T1000 (cell line): ENCODE measurements at regions not wholly inside any gene's neighbourhood (a gene's known extent, or its start where the extent isn't known, plus 50 kb on each side); places are given as distances from the start of the nearest gene placed in this dataset.
A peak's percentile ranks its signal among the peaks of the same experiment; 100 is the strongest.

Source experiments
- DNase-seq: peaks from one replicate; lab custom pipeline; 2025; ENCODE audit warnings: mixed read lengths; lab: John Stamatoyannopoulos, UW

DNA sequence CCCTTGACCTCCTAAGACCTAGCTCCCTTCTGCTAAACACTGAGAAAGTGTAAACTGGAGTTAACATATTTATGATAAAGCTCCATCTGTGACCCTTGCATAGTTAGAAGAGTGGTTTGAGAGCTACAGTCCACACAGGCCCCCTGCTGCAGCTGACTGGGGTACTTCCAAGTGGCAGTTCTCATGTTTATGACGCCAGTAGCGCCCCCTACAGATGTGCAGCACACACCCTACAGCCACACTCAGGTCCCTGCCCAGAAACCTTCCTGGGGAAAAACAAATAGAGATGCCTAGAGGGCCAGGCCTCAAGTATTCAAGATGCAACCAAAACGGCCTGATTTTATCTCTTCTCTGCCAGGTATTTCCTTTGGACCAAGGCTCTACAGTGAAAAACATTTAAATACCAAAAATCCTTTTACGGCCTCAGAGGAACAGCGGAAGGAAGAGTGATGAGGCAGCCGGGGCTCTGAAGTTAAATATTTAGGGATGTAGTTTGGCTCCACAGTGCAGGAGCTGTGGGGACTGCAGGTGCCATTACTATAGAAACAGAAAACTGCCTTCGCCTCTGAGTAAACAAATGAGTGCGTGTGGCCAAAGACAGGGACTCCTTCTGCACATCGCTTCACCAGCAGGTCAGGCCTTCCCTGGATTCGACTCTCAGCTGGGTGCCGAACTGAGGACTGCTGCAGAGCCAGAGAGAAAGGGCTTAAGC is 553.1 kb downstream of the EFNB2 start:
- no peak for DNase-seq

DNA sequence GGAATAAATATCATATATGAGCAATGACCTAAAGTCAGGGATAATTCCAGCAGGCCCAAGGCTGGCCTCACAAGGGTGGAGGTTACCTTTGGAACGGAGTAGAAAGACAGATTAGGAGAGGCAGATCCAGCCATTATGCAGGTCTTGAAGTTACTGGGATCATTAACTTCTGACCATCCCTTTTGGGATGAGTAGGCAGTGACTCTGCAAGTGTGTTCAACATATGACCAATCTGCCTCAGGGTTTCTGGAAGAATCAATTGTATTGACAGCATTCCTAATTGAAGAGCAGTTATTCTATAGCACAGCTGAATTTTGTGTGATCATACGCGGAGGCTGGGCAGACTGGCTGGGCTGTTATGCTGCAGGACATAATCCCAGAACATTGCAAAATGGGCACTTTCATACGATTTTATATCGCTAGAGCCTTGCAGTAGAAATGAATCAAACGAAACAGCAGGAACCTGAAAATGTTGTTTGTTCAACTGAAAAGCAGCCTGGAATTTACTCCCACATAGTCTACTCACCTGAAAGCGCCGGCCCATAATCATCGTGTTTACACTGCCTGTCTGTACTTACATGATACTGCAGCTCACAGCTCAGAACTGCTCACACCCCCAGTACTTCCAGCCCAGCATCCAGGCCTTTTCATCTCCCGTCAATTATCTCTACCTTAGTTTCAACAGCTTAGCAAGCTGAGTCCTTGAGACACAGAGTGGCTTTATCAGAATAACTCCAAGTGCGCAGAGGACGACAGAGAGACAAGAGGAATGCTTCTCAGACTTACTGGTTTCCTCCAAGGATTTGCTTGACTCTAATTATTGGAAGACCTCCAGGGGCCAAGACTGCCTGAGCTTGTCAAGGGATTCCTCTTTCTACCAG is 556.1 kb downstream of the EFNB2 start:
- no peak for DNase-seq

DNA sequence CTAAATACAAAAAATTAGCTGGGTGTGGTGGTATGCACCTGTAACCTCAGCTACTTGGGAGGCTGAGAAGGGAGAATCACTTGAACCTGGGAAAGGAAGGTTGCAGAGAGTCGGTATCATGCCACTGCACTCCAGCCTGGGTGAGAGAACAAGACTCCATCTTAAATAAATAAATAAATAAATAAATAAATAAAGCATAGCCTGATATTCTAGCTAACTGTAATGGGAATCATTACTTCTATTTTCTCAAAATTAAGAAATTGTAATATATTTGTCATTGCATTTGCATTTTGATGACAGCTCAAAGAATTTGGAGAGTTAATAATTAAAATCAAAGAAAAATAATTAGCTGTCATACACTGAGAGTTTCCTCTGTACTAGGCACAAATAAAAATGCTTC is 561.1 kb downstream of the EFNB2 start:
- no peak for DNase-seq

DNA sequence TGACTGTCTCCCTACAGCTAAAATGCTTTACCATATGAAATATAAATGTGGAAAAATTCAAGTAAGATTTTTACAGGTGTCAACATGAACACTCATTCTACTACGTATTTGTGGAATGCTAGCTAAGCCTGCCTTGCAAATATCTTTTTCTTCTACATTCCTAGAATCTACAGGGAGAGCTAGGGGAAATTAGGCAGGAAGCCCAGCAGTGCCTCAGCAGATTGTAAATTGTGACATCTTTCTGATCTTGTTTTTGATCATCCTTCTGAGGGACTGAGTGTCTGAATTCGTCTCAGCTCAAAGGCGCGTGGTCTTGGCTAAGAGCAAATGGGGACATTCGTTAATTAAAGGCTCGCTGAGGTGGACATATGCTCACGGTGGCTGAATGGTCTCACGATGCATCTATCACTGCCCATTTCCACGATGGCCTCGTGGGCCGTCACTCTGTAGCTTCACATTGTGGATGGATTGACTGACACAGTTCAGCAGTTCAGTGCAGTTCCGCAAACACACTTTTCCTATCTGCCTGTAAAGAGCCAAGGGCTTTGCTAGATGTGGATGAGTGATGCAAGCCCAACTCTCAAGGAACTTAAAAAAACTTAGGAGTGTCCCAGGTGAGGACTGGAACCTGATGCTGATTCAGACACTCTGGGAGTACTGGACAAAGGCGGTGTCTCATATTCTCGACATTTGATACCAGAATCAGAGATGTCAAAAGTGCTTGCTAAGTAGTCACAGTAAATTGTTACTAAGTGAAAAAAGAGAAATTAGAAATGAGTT is 562.5 kb downstream of the EFNB2 start:
- DNase-seq = no peak

DNA sequence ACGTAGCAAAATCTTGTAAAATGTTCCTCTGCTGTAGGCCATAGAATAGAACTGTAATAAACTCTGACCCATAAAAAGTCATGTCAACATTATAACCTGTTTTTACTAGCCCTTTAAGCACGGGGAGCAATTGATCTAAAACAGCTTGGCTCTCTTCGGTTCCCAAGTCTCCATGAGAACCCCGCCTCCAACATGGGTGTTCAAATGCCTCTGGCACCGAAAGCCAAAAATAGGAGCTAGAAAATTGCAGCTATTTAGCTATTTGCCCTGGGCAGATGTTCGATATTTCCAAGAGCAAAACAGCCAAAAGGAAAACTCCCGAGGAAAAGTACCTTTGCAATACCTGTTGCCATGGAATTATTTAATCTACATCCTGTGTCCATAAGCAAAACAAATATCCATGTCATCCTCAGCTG is 563.1 kb downstream of the EFNB2 start:
- no peak for DNase-seq

DNA sequence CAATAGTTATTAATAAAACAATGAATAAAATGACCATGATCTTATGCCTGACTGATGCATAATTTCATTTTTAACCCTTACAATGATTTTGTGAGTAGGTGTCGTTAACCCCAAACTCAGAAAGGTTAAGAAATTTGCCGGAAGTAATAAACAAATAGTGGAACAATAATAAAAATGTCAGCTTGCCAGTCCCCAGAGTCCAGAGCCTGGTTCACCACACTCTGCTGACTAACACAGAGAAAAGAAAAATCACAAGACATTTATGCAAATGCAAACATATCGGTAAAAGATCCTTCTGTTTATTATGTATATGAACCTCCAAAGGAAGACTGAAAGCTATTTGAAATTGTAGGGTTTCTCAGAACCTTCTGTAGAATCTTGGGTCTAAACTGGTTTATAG is 563.7 kb downstream of the EFNB2 start:
- no peak for DNase-seq

DNA sequence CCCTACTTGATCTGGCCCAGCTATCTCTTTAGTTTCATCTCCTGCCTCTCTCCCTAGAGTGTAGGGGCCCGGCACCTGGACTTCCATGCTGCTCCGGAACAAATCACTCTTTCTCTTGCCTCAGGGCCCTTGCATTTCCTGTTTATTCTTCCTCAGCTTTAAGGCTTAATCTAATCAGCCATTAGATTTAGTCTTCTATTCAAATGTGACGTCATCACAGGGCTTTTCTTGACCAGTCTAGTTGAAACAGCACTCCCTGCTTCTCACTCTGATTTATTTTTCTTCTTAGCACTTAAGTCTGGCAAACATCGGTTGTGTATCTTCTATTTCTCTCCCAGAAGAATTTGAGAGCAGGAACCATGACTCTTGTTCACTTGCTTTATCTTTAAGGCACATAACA is 564.1 kb downstream of the EFNB2 start:
- no peak for DNase-seq

DNA sequence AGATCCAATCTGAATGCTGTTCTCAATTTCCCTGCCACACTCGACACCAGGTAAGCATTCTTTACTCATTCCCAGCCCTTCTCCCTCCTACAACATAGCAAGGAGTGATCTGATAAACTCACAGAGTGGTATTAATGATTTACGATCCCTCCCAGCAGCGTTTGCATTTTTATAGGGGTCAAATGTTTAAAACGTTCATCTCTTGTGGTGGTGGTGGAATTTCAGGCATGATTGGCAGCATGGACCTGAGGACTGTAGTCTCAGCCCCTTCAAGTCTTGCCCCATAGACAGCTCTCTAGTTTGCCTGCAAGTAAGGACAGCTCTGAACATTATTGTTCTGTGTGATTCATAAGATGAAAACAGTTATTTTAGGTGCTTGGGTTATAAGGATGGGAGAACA is 565.7 kb downstream of the EFNB2 start:
- DNase-seq = peak; percentile 27

DNA sequence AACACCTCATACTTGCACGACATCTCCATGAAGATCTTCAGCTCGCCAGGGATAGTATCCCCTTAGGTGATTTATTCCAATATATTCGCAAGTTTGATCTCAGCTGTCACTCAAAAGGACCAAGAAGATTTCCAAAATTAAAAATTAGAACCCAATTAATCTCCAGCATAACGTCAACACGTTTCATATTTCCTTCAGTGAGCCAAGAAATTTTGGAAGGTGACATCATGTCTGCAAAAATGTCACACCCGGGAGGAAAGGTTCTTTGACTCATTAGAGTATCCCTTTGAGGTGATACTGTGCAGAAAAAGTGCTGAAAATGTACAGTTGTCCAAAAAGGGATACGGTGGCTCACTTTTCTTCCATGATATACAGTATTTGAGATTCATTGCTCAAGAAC is 569.6 kb downstream of the EFNB2 start:
- no peak for DNase-seq

DNA sequence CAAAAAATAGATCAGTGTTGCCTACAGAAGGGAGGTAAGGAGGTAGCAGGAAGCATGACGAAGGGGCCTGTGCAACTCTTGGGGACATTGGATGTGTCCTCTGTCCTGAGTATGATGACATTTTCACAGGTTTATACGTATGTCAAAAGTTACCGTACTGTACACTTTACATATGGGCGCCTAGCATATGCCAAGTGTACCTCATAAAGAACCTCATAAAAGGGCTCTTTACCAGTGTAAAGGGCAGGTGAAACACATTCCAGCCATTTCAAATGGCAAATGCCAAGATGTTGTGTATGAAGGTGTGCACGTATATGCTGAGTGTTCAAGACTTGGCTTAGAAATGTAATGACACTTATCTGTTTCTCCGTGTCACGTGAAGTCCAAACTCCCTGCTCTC is 573.4 kb downstream of the EFNB2 start:
- no peak for DNase-seq

DNA sequence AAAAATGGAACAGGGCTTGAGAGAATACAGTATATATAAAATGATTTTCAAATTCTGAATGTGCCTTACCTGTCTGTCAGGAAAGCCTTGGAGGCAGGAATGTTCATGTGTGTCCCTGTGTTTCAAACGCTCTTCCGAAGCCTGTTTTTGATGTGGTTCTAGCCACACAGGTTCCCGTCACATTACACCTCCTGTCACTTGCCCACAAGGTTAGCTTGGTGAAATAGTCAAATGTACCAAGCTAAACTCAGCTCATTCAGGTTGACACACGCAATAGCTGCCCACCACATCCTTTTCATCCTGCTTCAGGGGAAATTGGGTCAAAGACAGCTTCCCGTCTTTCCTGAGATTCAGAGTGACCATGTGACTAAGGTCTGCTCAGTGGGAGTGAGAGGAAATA is 574.0 kb downstream of the EFNB2 start:
- no peak for DNase-seq

DNA sequence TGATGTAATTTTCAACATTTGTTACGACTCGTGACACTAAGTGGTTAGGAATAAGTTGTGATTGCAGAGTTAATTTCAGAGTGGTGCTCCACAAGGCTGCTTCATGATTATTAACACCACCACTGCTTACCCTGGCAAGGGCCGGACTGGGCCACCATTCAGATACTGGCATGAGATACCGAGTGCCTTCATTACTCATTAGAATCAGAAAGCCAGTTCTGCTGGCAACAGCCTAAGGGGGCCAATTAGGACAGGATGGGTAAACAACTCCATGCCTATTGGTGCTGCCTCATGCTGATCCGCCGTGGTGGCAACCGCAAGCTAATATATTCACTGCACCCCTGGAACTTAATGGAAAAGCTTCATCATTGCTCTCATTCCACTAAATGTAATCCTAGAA is 575.1 kb downstream of the EFNB2 start:
- no peak for DNase-seq

DNA sequence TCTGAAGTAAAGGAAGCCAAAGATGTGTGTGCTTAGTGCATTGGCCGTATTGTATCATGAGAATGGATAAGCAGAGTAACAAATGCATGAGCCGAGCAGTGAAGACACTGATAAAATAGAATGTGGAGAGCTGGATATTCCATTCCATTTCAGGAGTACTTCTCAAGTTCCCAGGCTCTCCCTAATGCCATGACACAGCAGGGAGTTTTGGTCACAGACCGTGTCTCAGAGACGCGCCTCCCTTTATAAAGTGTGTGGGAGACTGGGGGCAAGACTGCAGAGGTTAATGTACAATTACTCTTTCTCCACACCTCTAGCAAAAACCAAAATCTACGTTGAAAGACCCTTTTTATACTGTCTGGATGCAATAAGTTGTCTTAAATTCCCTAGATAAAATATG is 575.6 kb downstream of the EFNB2 start:
- DNase-seq = no peak

DNA sequence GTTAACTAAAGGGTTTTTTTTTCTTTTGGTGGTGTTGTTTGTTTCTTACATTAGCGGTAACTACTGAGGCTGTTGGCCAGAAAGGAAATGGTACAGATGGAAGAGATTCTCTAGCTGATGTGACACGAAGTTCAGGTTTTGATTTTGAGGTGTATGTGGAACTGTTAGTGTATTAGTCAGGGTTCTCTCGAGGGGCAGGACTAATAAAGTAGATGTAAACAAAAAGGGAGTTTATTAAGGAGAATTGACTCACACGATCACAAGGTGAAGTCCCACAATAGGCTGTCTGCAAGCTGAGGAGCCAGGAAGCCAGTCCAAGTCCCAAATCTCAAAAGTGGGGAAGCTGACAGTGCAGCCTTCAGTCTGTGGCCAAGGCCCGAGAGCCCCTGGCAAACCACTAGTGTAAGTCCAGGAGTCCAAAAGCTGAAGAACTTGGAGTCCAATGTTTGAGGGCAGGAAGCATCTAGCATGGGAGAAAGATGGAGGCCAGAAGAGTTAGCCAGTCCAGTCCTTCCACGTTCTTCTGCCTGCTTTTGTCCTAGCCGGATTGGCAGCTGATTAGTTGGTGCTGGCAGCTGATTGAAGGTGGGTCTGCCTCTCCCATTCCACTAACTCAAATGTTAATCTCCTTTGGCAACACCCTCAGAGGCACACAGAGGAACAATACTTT is 577.6 kb downstream of the EFNB2 start:
- DNase-seq = no peak

DNA sequence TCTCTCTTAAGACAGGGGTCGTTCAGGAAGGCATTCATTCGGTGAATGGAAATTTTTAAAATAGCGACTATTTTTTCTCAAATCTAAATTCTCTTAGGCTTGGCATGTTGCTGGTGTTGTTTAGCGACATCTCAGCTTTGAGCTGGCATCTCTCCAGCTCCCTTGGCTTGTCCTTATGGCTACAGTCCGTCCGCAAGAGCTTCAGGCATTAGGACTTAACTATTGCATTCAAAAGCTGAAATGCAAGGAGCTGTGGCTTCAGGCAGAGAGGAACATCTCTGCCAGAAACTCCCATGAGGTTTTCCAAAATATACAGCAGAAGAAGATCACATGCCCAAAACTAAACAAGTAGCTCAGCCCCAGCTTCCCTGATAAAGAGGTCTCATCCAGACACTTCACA is 578.5 kb downstream of the EFNB2 start:
- no peak for DNase-seq

DNA sequence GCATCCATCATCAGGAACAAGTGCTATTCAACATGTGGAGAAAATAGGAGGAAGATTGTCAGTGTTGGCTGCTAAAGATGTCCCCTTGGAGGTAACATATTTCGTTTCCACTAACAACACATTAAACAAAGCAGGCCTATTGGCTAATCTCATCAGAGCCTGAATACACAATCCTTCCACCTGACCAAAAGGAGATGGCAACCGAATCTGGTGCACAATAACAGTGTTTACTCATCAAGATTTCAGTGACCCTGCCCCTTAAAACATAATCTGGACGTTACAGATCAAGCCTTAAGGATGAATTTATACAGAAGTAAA is 582.5 kb downstream of the EFNB2 start:
- DNase-seq = no peak

DNA sequence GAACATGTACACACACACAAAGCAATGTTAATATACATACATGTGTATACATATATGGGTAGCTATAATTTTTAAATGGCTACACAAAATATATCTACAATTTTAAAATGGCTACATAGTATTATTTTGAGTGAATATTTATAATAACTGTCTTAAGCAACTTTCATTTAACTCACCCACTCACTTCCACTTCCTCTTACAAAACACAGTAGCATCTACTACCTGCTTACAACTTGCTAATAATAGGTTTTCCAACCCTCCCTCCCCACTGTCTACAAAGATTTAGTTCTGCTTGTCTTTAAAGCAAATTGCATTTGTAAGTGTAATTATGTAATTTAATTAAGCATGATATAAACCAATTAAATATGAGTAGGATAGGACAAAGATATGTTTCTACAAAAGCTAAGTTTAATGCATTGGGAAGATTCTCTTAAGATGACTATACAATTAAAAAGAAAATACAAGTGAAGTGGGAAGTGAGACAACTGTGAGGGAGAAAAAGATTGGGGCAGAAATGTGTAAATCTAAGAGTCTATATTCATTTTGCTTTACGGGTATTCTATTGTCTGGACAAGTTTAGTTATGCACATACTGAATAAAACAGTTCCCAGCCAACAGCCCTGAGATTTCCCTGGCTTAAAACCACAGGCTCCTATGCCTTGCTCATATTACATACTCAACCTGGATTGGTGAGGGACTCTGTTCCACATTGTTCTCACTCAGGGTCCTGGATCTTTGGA is 583.1 kb downstream of the EFNB2 start:
- no peak for DNase-seq

DNA sequence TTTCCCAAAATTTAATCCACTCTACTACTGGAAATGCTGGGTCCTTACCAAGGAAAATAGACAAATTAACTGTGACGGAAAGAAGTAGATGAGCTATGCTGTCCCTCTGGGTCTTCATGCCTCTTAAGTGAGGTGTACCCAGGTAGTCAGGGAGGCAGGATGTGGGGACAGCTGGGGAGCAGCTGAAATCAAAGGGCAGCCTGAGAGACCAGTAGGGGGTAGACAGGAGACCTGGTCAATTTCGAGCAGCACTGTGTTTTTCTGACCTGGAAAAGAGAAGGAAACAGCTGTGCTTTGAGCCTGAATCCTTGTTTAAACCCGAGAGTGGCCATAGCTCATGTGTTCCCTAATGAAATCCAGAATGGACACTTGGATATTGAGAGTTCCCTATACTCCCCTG is 587.3 kb downstream of the EFNB2 start:
- DNase-seq = no peak

DNA sequence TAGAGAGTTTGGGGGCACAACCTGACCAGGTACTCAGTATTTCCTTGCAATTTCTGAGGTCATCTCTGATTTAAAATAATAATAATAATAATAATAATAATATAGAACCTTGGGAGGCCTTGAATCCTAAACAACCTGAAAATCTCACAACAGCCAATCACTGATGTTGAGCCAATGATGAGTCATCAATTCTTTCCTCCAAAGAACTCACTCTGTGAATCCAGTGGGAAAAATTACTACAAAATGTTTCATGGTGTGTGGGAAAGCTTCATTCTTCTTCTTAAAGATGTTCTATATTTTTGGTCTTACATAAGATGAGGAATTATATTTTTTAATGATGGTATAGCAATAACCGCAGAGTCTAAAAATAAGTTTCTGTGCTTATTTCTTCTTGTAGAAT is 594.6 kb downstream of the EFNB2 start:
- no peak for DNase-seq

DNA sequence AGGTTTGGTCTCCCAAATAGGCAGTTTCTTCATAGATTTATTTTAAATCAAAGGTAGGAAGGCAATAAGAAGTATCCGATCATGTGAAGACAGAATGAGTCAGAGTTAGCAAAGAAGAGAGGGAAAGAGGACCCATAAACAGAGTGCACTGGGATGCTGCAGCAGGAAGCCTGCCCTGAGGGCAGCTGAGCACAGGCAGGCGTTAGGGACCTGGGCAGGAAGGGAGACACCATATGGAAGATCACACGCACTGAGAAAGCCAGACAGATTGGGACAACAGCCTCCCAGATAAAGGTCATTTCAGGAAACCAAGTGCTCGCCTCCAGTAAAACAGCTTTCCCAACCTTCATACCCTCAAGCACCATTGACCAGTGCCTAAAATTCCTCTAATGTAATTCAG is 598.0 kb downstream of the EFNB2 start:
- peak; percentile 18 for DNase-seq

DNA sequence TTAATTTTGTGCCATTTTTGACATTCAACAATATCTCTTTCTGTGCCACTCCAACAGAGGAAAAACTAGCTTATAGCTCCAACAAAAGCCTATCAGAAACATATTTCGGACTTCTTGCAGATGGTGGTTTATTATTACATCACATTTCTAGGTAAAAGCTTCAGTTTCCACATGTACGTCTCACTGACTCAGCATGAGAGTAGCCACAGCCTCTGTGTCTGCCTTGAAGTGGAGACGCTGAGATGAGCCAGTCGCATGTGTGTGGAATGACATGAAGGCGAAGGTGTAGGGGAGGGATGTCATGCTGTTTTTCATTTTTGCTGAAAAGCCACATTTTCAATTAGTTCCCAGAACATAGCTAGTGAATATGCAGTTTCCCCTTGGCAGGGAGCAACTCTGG is 598.6 kb downstream of the EFNB2 start:
- DNase-seq = no peak

DNA sequence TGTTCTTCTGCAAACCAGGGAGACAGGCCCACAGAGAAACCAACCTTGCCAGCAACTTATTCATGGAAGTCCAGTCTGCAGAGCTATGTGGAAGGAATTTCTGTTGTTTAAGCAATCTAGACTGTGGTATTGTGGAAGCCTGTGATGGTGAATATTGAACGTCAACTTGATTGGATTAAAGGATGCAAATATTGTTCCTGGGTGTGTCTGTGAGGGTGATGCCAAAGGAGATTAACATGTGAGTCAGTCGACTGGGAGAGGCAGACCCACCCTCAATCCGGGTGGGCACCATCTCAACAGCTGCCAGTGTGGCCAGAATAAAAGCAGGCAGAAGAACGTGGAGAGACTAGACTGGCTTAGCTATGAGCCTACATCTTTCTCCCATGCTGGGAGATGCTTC is 606.0 kb downstream of the EFNB2 start:
- no peak for DNase-seq
